ENCODE measurements at regions not wholly inside any gene's neighbourhood (a gene's known extent, or its start where the extent isn't known, plus 50 kb on each side); places are given as distances from the start of the nearest gene placed in this dataset.

DNA sequence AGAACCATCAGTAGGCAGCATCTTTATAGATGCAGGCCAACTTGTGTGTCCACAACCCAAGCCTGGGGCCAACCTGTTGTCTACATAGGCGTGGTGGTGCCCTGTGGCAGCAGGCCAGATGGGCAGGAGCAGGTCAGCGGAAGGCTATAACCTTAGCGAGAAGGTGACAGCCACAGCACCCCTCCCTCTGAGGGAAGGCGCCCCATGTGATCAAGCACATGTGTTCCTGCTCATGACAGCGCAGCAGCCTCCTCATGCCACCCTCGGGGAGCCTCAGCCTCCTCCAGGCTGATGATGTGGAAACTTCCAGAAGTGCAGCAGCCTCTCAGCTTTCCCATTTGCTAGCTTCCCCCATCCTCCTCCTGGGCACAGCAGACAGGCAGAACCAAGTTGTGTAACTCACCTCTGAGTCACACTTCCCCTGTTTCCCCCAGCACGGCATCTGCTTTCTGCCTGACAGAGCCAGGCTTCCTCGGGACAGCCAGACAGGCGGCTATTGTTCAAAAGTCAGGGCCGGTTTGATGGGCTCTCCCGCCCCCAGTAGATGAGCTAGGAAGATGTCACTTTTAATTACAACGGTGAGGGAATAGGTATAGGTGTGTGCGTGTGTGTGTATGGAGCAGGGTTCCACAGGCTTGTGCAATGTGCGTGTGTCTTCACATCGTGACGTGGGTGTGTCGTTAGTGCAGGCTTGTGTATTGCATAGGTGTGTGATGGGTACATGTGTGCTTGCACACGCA lies 312.0 kb upstream of the ZMIZ1 start:
- TF ChIP-seq FOXK2 (IDR thresholded peaks at IDR 0.05) (no peak), SUZ12 (IDR thresholded peaks at IDR 0.05) (no peak), BHLHE40 (IDR thresholded peaks at IDR 0.05; ENCODE audit: borderline replicate concordance) (no peak), SP1 (IDR thresholded peaks at IDR 0.05) (no peak), NFRKB (IDR thresholded peaks at IDR 0.05) (no peak)

Measured in HEK293T (cell line).